ENCODE measurements at regions not wholly inside any gene's neighbourhood (a gene's known extent, or its start where the extent isn't known, plus 50 kb on each side); places are given as distances from the start of the nearest gene placed in this dataset.

DNA sequence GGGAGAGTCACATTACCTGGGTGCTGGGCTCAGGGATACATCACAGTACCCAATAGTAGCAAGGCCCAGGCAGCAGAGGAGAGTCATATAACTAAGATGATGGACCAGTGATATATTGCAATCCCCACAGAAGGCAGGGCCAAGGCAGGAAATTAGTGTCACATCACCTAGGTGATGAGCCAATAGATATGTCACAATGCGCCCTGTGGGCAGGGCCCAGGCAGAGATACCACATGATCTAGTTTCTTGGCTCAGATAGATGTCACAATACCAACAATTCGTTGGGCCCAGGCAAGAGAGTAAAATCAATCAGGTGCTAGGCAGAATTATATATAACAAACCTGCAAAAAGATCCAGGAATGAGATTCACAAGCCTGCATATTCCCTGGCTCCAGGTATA lies 2111.5 kb downstream of the TP53TG3F start:
- TF ChIP-seq, protein P1, sequence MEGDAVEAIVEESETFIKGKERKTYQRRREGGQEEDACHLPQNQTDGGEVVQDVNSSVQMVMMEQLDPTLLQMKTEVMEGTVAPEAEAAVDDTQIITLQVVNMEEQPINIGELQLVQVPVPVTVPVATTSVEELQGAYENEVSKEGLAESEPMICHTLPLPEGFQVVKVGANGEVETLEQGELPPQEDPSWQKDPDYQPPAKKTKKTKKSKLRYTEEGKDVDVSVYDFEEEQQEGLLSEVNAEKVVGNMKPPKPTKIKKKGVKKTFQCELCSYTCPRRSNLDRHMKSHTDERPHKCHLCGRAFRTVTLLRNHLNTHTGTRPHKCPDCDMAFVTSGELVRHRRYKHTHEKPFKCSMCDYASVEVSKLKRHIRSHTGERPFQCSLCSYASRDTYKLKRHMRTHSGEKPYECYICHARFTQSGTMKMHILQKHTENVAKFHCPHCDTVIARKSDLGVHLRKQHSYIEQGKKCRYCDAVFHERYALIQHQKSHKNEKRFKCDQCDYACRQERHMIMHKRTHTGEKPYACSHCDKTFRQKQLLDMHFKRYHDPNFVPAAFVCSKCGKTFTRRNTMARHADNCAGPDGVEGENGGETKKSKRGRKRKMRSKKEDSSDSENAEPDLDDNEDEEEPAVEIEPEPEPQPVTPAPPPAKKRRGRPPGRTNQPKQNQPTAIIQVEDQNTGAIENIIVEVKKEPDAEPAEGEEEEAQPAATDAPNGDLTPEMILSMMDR (IDR thresholded peaks at IDR 0.05 in 8 of 11, conservative IDR thresholded peaks at IDR 0.05 in 3 of 11), result no peak
- TF ChIP-seq POLR2A (IDR thresholded peaks at IDR 0.05), result no peak
